ENCODE measurements at regions not wholly inside any gene's neighbourhood (a gene's known extent, or its start where the extent isn't known, plus 50 kb on each side); places are given as distances from the start of the nearest gene placed in this dataset.

- no peak overlapping the region for H3K4me3 ChIP-seq (replicated peaks; ENCODE audit: insufficient read depth, low read length)
- H3K27ac ChIP-seq (replicated peaks) = no peak overlapping the region
- DNase-seq (ENCODE audit: low read depth in 1 of 2, low spot score in 1 of 2) = no peak
- no peaks in the 10 kb centered on the region for H3K27me3 ChIP-seq (ENCODE audit: insufficient read depth, poor library complexity, severe bottlenecking)
- TF ChIP-seq REST (IDR thresholded peaks at IDR 0.05; ENCODE audit: insufficient replicate concordance, low read depth) (no peak), SPI1 (IDR thresholded peaks at IDR 0.05; ENCODE audit: borderline replicate concordance, low read depth) (no peak), CTCF (IDR thresholded peaks at IDR 0.05; ENCODE audit: insufficient read depth, low read length) (no peak), POLR2AphosphoS5 (IDR thresholded peaks at IDR 0.05; ENCODE audit: low read depth) (no peak), GABPA (IDR thresholded peaks at IDR 0.05; ENCODE audit: low read depth) (no peak)
These were observed 466.9 kb downstream of the SOX2 start for GRCh38 chr3:182178488-182179200.

DNA sequence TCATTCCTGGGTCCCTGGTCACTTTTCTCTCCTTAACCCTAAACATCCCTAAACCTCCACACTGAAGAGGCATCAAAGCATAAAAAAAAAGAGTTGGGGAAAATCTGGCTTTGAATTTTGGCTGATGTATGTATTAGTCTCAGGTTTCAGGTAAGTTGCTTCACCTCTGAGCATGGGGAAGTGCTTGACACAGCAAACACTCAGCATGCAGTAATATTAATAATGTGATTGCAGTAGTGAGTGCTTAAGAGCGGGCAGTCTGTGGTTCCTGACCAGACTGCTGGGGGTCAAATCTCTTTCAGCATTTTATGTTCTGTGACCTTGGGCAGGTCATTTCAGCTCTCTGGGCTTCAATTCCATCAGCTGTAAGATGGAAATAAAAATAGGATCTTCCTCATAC is 467.9 kb downstream of the SOX2 start:
- no peak for DNase-seq (ENCODE audit: low read depth in 1 of 2, low spot score in 1 of 2)
- no peak overlapping the region for H3K27ac ChIP-seq (replicated peaks)
- no peaks in the 10 kb centered on the region for H3K27me3 ChIP-seq (ENCODE audit: insufficient read depth, poor library complexity, severe bottlenecking)
- no peak overlapping the region for H3K4me3 ChIP-seq (replicated peaks; ENCODE audit: insufficient read depth, low read length)
- TF ChIP-seq CTCF (IDR thresholded peaks at IDR 0.05; ENCODE audit: insufficient read depth, low read length) (no peak), GABPA (IDR thresholded peaks at IDR 0.05; ENCODE audit: low read depth) (no peak), SPI1 (IDR thresholded peaks at IDR 0.05; ENCODE audit: borderline replicate concordance, low read depth) (no peak), POLR2AphosphoS5 (IDR thresholded peaks at IDR 0.05; ENCODE audit: low read depth) (no peak), REST (IDR thresholded peaks at IDR 0.05; ENCODE audit: insufficient replicate concordance, low read depth) (no peak)

- no peaks in the 10 kb centered on the region for H3K27me3 ChIP-seq (ENCODE audit: insufficient read depth, poor library complexity, severe bottlenecking)
- DNase-seq (ENCODE audit: low read depth in 1 of 2, low spot score in 1 of 2) = no peak
These were observed 469.1 kb downstream of the SOX2 start for GRCh38 chr3:182180654-182181385.

More at GRCh38 chr3:182180654-182181385, 469.1 kb downstream of the SOX2 start:
- TF ChIP-seq CTCF (IDR thresholded peaks at IDR 0.05; ENCODE audit: insufficient read depth, low read length) = no peak
- no peak for TF ChIP-seq REST (IDR thresholded peaks at IDR 0.05; ENCODE audit: insufficient replicate concordance, low read depth)
- no peak for TF ChIP-seq GABPA (IDR thresholded peaks at IDR 0.05; ENCODE audit: low read depth)
- TF ChIP-seq SPI1 (IDR thresholded peaks at IDR 0.05; ENCODE audit: borderline replicate concordance, low read depth) = no peak
- no peak for TF ChIP-seq POLR2AphosphoS5 (IDR thresholded peaks at IDR 0.05; ENCODE audit: low read depth)
- H3K27ac ChIP-seq (replicated peaks) = no peak overlapping the region
- H3K4me3 ChIP-seq (replicated peaks; ENCODE audit: insufficient read depth, low read length) = no peak overlapping the region

All from HL-60 (cell line).